ENCODE measurements at regions not wholly inside any gene's neighbourhood (a gene's known extent, or its start where the extent isn't known, plus 50 kb on each side); places are given as distances from the start of the nearest gene placed in this dataset.

DNA sequence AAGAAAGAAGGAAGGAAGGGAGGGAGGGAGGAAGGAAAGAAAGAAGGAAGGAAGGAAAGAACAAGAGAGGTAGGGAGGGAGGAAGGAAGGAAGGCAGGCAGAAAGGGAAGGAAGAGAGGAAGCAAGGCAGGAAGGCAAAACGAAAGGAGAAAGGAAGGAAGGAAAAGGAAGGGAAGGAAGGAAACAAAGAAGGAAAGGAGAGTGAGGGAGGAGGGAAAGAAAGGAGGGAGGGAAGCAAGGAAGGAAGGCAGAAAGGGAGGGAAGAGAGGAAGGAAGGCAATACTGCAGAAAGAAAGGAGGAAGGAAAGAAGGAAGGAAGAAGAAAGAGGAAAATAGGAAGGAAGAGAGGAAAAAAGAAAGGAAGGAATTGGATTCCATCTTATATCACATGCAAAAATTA lies 1303.1 kb upstream of the TMEM132C start:
- no peaks in the 10 kb centered on the region for H3K4me1 Mint-ChIP-seq
- no peak overlapping the region for H3K27ac Mint-ChIP-seq
- peaks cover 59% of the 10 kb centered on the region for H3K36me3 Mint-ChIP-seq
- H3K27me3 Mint-ChIP-seq (ENCODE audit: low read depth): peaks cover 6% of the 10 kb centered on the region; the same call in 1 of the 2 replicates
- TF ChIP-seq, protein P1, sequence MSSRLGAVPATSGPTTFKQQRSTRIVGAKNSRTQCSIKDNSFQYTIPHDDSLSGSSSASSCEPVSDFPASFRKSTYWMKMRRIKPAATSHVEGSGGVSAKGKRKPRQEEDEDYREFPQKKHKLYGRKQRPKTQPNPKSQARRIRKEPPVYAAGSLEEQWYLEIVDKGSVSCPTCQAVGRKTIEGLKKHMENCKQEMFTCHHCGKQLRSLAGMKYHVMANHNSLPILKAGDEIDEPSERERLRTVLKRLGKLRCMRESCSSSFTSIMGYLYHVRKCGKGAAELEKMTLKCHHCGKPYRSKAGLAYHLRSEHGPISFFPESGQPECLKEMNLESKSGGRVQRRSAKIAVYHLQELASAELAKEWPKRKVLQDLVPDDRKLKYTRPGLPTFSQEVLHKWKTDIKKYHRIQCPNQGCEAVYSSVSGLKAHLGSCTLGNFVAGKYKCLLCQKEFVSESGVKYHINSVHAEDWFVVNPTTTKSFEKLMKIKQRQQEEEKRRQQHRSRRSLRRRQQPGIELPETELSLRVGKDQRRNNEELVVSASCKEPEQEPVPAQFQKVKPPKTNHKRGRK (CRISPR knock-in tag; IDR thresholded peaks at IDR 0.05; ENCODE audit: borderline replicate concordance): no peak
- TF ChIP-seq ZNF416 (CRISPR knock-in tag; IDR thresholded peaks at IDR 0.05): no peak
- TF ChIP-seq USF1 (CRISPR knock-in tag; IDR thresholded peaks at IDR 0.05): no peak
- no peak for TF ChIP-seq ZBTB21 (CRISPR knock-in tag; IDR thresholded peaks at IDR 0.05; ENCODE audit: borderline replicate concordance)
- TF ChIP-seq ATF1 (CRISPR knock-in tag; IDR thresholded peaks at IDR 0.05): no peak
- no peak for TF ChIP-seq FOXK1 (CRISPR knock-in tag; IDR thresholded peaks at IDR 0.05)
- no peak for TF ChIP-seq ZNF219 (CRISPR knock-in tag; IDR thresholded peaks at IDR 0.05; ENCODE audit: borderline replicate concordance)
- TF ChIP-seq MAX (CRISPR knock-in tag; IDR thresholded peaks at IDR 0.05): no peak
- no peak for TF ChIP-seq TEAD4 (CRISPR knock-in tag; IDR thresholded peaks at IDR 0.05)
- no peak for TF ChIP-seq JUN (CRISPR knock-in tag; IDR thresholded peaks at IDR 0.05)
- TF ChIP-seq E2F5 (CRISPR knock-in tag; IDR thresholded peaks at IDR 0.05): no peak
- TF ChIP-seq NR2C2 (CRISPR knock-in tag; IDR thresholded peaks at IDR 0.05): no peak
- TF ChIP-seq, protein P2, sequence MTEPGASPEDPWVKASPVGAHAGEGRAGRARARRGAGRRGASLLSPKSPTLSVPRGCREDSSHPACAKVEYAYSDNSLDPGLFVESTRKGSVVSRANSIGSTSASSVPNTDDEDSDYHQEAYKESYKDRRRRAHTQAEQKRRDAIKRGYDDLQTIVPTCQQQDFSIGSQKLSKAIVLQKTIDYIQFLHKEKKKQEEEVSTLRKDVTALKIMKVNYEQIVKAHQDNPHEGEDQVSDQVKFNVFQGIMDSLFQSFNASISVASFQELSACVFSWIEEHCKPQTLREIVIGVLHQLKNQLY (CRISPR knock-in tag; IDR thresholded peaks at IDR 0.05): no peak
- TF ChIP-seq, protein P3, sequence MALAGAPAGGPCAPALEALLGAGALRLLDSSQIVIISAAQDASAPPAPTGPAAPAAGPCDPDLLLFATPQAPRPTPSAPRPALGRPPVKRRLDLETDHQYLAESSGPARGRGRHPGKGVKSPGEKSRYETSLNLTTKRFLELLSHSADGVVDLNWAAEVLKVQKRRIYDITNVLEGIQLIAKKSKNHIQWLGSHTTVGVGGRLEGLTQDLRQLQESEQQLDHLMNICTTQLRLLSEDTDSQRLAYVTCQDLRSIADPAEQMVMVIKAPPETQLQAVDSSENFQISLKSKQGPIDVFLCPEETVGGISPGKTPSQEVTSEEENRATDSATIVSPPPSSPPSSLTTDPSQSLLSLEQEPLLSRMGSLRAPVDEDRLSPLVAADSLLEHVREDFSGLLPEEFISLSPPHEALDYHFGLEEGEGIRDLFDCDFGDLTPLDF (CRISPR knock-in tag; IDR thresholded peaks at IDR 0.05): no peak
- TF ChIP-seq ZNF317 (CRISPR knock-in tag; IDR thresholded peaks at IDR 0.05; ENCODE audit: borderline replicate concordance, low read depth): no peak
- peaks cover 74% of the 10 kb centered on the region for H3K9me3 Mint-ChIP-seq
- DNase-seq (ENCODE audit: low spot score) (no peak), ATAC-seq (no peak)
- H3K4me3 Mint-ChIP-seq: no peak overlapping the region
- ChIA-PET CTCF (no interaction called here), POLR2A (no interaction called here)

- no peak overlapping the region for H3K27ac Mint-ChIP-seq
- H3K27me3 Mint-ChIP-seq (ENCODE audit: low read depth): peaks cover 6% of the 10 kb centered on the region; the same call in 1 of the 2 replicates
- DNase-seq (ENCODE audit: low spot score) (no peak), ATAC-seq (no peak)
- peaks cover 73% of the 10 kb centered on the region for H3K9me3 Mint-ChIP-seq
- H3K4me1 Mint-ChIP-seq: no peaks in the 10 kb centered on the region
- H3K4me3 Mint-ChIP-seq: no peak overlapping the region
- ChIA-PET CTCF (no interaction called here), POLR2A (no interaction called here)
- TF ChIP-seq E2F5 (CRISPR knock-in tag; IDR thresholded peaks at IDR 0.05) (no peak), ZBTB43 (CRISPR knock-in tag; IDR thresholded peaks at IDR 0.05) (no peak), ZNF396 (CRISPR knock-in tag; IDR thresholded peaks at IDR 0.05; ENCODE audit: borderline replicate concordance) (no peak), ZNF263 (CRISPR knock-in tag; IDR thresholded peaks at IDR 0.05; ENCODE audit: low read depth) (no peak), ZMAT4 (CRISPR knock-in tag; IDR thresholded peaks at IDR 0.05) (no peak), RELA (CRISPR knock-in tag; IDR thresholded peaks at IDR 0.05; ENCODE audit: borderline replicate concordance) (no peak), MAX (CRISPR knock-in tag; IDR thresholded peaks at IDR 0.05) (no peak), SP1 (CRISPR knock-in tag; conservative IDR thresholded peaks at IDR 0.05) (no peak)
- TF ChIP-seq, protein P4, sequence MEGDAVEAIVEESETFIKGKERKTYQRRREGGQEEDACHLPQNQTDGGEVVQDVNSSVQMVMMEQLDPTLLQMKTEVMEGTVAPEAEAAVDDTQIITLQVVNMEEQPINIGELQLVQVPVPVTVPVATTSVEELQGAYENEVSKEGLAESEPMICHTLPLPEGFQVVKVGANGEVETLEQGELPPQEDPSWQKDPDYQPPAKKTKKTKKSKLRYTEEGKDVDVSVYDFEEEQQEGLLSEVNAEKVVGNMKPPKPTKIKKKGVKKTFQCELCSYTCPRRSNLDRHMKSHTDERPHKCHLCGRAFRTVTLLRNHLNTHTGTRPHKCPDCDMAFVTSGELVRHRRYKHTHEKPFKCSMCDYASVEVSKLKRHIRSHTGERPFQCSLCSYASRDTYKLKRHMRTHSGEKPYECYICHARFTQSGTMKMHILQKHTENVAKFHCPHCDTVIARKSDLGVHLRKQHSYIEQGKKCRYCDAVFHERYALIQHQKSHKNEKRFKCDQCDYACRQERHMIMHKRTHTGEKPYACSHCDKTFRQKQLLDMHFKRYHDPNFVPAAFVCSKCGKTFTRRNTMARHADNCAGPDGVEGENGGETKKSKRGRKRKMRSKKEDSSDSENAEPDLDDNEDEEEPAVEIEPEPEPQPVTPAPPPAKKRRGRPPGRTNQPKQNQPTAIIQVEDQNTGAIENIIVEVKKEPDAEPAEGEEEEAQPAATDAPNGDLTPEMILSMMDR (IDR thresholded peaks at IDR 0.05): no peak
- TF ChIP-seq, protein P3 (CRISPR knock-in tag; IDR thresholded peaks at IDR 0.05): no peak
- H3K36me3 Mint-ChIP-seq: peaks cover 60% of the 10 kb centered on the region
Measured at GRCh38 chr12:126966498-126966897, 1300.5 kb upstream of the TMEM132C start.
